Stimulated activated CD4-positive, alpha-beta T cell treated with anti-CD3 and anti-CD28 coated beads, Interleukin-2, amount 100 ng/mL, for 24 hours (primary cell): ENCODE measurements at regions not wholly inside any gene's neighbourhood (a gene's known extent, or its start where the extent isn't known, plus 50 kb on each side); places are given as distances from the start of the nearest gene placed in this dataset.

Experiments
- DNase-seq, 2 donors: peaks; one replicate each; pipeline ENCODE4 v3.0.0-alpha.2; 2020

DNA sequence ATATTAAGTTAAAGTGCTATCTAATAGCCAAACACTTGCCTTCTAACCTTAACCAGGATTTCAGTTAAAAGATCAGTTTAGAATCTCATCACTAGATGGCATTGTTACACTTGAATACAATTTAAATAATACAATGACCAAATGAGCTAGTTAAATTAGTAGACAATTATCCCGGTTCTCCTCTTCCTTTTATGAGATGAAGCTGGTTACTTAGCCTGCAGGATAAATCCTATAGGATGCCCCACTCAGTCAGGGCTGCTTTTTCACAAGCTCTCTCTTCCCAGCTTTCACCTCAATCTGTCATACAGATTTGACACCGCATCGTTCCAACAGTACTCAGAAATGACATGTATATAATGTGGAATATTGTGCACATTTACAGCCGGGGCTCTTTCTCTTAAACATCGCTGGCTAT is 678.8 kb downstream of the KCNJ3 start:
- DNase-seq = no peak

DNA sequence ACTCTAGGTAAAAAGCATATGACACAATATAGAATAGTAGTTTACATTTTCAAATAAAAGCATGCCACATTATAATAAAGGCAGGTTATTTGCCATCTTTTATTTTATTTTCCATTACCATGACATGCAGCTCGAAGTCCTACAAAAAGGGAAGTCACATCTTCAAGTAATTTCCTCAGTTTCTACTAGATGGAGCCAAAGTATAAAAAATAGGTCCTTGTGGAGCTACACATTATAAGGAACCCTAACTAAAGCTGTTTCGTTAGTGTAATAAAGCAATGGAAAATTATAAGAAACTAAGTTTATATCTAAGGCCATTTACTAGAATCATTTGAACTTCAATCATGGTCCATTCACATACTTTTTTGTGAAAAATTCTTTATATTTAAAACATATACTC is 674.5 kb downstream of the KCNJ3 start:
- no peak for DNase-seq

DNA sequence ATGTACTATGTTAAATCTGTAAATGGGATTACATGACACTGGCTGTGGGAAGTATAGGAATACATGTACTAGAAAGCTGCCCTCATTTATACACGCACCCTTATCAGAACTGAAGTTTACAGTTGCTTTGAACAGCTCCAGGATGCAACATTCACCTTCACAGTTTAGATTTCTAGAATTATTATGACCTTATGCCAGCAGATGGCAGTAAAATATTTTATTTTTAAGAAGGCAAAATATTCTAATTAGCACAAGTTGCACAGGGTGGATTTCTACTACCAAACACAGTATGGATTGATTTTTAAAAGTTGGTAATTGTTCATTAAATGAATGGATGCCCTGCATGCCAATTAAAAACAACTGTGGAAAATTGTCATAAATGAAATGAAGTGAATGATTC is 670.4 kb downstream of the KCNJ3 start:
- DNase-seq = no peak

DNA sequence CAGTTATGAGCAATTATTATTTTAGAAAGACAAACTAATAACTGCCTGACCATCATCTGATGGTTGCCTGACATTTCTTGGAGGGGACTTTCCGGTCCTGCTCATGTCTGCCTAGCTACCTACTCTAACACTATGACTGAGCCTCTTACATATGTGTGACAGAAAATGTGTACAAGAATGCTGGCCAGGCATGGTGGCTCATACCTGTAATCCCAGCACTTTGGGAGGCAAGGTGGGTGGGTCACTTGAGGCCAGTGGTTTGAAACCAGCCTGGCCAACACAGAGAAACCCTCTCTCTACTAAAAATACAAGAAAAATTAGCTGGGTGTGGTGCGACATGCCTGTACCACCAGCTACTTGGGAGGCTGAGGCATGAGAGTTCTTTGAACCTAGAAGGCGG is 666.3 kb downstream of the KCNJ3 start:
- no peak for DNase-seq

DNA sequence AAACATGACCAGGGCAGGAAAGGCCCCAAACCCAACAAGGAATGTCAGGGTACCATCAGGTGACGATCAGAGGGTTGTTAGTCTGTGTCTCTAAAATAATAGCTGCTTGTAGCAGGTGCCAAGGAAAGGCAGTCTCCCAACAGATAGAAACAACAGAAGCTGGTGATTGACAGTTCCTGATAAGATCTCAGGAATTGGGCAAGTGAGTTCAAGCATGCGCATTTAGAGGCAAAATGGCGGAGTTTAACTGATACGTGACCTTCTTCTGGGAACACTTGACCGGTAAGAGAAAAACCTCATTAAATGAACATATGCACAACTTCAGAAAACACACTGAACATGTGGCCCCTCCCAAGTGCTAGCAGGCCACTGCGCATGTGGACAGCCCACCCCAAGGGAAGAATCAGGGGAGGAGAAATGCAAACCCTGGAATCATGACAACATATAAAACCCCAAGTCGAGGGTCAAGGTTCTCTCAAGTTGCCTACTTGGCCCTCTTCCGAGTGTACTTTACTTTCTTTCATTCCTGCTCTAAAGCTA is 664.9 kb downstream of the KCNJ3 start:
- DNase-seq = no peak

DNA sequence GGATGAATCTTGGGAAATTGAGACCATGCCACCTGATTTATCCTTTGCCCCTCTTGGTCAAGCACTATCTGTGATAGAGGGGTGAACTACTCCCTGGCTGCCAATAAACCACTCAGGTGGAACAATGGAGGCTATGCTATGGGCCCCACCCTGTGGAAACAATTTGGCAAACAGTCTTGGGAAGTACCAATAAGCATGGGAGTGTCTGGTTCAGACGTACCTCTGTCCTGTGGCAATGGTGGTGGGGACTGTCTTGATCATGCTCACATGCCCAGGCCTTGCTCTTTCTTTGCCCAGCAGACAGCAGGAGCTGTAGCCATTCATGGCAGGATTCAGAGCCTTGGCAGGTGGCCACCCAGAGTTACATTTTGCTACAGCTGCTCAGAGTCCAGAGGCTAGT is 658.7 kb downstream of the KCNJ3 start:
- DNase-seq = no peak

DNA sequence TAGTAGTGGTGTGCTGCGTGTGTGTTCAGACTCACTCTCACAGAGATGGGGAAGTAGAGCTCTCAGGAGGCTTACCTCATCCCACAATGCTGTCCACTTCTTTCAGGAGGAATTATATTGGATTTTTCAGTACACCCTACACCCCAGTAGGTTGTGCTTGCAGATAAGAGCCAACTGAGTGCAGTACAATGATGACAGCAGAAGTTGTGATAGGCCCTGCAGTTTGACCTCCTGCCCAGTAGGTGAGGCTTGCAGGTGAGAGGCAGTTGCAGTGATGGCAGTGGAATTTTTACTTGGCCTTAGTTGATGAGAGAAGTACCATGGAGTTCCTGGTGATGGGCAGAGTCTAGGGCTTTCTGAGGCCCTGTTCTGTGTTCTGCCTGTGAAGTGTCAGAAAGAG is 657.8 kb downstream of the KCNJ3 start:
- DNase-seq = no peak

DNA sequence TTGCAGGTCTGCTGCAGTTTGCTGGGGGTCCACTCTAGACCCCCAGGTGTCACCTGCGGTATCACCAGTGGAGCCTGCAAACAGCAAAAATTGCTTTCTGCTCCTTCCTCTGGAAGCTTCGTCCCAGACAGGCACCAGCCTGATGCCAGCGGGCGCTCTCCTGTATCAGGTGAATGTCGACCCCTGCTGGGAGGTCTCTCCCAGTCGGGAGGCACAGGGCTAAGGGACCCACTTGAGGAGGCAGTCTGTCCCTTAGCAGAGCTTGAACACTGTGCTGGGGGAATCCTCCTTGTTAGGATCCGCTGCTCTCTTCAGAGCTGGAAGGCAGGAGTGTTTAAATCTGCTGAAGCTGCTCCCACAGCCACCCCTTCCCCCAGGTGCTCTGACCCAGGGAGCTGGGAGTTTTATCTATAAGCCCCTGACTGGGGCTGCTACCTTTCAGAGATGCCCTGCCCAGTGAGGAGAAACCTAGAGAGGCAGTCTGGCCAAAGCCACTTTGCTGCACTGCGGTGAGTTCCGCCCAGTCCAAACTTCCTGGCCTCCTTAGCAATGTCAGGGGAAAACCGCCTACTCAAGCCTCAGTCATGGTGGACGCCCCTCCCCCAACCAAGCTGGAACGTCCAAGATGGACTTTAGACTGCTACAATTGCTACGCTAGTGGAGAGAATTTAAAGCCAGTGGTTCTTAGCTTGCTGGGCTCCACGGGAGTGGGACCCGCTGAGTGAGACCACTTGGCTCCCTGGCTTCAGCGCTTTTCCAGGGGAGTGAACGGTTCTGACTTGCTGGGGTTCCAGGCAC is 652.5 kb downstream of the KCNJ3 start:
- no peak for DNase-seq

DNA sequence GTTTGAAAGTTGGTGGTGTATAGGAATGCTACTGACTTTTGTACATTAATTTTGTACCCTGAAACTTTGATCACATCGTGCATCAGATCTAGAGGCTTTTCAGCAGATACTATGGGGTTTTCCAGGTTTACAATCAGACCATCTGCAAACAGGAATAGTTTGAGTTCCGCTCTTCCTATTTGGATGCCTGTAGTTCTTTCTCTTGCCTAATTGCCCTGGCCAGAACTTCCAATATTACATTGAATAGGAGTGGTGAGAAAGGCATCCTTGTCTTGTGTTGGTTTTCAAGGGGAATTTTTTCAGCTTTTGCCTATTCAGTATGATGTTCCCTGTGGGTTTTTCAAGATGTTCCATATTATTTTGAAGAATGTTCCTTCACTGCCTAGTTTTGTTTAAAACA is 633.5 kb downstream of the KCNJ3 start:
- DNase-seq = no peak

DNA sequence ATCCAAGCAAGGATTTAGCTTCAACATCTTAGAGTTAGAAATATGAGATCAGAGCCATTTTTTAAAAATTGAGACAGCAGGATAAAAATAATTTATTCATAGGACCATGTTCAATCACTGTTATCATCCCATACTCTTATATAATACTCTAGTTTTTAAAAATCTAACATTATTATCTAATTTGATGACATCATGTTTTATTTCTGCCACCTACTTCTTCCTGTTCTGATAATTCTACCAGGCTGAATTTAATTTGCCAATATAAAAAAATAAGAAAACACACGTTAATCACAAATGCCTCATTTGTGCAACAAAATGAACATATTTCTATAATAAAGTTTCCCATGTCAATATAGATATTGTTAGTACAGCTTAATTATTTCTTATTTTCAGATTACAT is 621.7 kb downstream of the KCNJ3 start:
- no peak for DNase-seq

DNA sequence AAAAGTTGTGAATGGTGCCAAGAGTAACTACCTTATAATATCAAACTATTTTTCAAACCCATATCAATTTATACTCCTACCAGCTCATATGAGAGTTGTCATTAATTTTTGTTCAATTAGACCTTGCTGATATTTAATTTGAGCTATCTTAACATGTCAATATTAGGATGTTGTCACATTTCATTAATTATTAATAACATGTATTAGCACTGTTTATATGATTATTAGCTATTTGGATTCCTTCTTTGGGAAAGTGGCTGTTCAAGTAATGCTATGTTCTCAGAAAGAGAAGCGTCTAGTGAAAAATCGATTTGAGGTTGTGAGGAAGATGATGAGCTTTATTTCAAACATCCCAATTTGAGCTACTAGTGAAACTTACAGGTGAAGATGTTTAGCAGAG is 620.2 kb downstream of the KCNJ3 start:
- DNase-seq = no peak

DNA sequence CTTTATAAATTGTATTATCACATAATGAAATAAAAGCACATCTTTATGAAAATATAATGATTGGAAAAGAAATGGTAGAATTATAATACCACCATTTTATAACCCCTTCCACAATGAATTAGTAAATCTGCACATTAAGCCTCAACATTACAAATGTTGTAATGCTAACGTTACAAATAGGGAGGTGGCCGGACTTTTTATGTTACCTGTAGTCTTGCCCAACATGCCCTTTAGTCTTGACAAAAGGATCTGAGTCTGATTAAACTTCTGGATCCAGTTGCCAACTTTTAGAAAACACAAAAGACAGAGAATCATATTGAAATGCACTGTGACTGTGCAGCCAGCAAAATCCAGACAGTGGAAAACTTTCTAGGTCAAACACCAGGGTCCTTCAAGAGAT is 617.3 kb downstream of the KCNJ3 start:
- no peak for DNase-seq

DNA sequence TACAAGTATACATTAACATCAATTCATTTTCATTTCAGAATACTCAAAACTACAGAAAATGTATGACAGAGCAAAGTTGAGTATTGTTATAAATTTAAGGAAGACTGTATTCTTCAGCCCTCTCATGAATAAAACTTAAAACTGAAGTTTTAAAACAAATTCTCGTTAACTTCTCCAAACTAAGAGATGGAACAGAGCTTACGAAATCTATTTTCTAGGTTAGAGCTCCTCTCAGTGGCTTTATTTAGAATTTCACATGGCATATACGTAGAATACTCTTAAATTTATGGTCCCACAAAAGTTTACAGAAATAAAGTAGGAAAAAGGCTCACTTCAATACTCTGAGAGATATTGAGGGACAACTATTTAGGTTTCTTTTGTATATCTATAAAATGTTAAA is 612.1 kb downstream of the KCNJ3 start:
- no peak for DNase-seq

DNA sequence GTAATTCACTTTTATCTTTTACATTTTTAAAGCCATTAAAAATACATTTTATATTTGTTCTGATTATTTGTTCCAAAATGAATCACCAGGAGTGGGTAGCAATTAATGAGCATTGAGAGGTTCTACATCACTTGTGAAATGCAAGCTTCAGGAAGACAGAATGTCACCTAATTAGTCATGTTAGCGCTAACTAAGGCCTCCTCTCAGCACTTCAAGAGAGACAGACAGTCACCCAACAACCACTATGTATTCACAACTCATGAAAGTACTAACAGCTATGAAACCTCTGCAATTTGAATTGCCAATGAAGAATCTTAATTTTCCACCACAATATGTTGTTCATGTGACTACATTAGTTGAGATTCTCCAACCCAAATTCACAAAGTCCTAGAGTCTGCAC is 611.0 kb downstream of the KCNJ3 start:
- no peak for DNase-seq

DNA sequence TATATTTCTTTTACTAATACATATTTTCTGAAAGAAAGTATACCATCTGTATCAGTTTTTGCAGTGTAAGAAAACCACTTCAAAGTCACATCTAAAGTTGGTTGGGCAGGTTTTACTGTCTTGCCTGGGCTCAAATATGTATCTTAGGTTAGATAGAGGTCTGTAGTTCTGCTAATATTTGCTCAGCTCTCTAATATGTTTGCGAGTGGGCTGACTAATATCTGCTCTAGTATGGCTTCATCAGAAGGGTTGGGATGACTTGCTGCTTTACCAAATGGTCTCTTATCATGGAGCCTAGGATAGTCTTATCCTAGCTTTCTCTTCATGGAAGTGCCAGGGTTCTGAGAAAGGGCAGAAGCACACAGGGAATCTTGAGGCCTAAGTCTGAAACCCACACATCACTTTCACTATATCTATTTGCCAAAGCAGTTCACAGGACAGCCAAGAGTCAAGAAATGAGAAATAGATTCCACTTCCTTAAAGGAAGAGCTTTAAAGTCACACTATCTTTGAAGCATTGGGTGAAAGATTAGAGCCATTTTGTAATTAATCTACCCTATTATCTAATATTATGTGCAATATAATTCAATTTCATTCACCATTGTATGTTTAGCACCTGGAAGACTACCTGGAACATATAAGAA is 610.0 kb downstream of the KCNJ3 start:
- no peak for DNase-seq

DNA sequence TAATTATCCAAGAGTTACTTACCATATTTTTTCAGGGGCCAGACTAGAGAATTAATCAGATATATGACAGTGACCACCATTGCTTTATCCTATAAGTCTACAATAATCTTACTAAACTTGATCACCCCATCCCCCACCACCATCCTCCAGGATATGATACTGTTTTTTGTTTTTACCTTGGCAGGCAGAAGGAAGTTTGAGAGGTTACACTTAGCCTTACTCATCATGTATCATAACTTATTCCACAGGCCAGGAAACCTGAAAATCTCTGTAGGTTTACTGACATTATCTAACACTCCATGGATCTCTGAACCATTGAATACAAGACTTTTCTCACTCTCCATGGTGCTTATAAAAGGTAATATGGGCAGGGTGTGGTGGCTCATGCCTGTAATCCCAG is 602.7 kb downstream of the KCNJ3 start:
- no peak for DNase-seq

DNA sequence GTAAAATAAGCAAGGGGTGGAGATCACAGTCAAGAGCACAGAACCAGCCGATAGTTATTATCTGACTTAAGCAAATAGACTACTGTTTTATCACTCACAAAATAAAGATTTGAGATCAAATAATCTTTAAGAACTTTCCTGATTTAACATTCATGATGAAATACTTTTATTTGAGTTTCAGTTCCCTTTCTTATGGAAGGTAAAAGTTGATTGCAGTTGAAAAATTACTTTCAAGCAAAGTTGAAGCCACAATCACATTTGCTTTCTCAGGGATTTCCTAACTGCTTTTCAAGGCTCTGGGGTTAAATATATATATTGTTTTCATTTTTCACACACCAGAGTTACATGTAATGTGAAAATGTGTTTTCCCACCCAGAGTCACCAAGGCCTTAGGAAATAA is 599.5 kb downstream of the KCNJ3 start:
- DNase-seq = no peak

DNA sequence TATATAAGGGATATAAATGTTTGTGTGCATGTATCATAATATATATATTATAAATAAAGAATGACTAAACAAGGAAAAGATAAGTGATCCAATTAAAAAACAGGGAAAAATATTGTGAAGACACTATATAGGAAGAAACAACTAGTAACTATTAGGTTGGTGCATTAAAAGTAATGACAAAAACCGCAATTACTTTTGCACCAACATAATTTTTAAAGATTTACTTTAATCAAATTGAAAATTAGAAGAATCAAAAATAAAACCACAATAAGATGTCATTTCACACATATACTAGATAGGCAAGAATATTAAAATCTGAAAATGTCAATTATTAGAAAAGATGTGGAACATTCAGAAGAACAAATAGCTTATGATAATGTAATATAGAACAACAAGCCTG is 595.9 kb downstream of the KCNJ3 start:
- DNase-seq = no peak

DNA sequence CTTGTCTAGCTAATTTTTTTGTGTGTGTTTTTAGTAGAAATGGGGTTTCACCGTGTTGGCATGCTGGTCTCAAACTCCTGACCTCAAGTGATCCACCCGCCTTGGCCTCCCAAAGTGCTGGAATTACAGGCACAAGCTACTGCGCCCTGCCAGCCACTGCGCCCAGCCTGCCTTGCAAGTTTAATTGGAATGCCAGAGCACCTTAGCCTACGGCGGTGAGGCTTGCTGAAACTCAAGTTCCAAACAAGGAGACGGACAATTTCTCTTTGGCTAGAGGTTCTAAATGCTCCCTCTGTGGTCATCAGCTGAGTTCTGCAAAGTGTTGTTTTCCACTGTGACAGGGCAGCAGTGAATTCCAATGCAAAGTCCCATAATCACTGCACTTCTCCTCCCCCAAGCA is 583.4 kb downstream of the KCNJ3 start:
- DNase-seq = no peak

DNA sequence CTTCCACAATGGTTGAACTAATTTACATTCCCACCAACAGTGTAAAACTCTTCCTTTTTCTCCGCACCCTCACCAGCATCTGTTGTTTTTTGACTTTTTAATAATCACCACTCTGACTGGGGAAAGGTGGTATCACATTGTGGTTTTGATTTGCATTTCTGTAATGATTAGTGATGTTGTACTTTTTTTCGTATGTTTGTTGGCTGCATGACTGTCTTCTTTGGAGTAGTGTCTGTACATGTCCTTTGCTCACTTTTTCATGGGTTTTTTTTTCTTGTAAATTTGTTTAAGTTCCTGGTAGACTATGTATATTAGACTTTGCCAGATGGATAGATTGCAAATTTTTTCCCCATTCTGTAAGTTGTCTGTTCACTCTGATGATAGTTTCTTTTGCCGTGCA is 574.8 kb downstream of the KCNJ3 start:
- DNase-seq = no peak

DNA sequence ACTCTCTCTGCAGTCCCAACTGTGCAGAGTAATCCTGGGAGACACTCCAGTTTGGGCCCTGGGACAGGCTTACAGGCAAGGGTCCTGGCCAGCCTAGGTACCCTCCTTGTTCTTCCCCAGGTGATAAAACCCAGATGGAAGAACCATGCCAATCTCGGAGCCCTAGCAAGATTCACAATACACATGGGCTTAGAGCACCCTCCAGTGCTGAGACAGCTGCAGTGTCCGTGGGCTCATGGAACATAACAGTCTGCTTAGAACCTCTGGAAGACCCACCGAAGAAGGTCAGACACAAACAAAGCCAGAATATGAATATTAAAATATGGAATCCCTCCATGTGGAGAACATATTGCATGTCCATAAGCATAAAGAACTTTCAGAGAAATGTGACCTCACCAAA is 568.1 kb downstream of the KCNJ3 start:
- DNase-seq = no peak

DNA sequence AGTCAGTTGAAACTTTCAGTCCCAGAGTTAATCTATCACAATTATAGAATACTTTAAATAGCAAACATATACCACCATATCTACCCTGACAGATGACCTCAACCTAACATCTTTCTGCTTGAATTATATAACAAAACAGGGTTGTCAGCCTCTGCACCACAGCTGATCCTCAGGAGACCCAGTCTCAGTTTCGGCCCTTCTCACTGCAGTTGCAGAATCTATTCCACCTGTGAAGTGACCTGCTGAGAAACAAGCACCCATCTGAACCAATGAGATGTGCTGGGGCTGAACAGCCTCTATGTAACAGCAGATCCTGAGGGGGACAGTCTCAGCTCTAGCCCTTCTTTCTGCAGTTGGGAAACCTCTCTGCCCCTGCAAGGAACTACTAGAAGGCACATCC is 567.6 kb downstream of the KCNJ3 start:
- DNase-seq = no peak

DNA sequence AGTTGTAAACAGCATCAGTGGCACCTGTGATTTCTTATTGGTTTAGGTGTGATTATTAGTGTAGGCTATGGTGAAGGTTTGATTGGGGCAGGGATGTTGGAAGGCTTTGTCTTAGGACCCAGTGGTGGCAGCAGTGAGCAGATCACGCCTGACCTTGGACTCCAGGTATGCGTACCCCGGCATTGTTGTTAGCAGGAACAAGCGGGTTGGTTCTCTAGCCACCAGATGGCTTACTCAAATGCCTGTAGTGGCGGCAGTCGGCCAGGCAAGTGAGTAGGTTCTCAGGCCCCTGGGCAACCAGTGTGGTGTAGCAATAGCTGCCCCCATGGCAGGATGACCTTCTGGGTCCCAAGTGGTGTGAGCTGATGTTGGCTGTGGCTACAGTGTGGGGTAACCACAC is 558.3 kb downstream of the KCNJ3 start:
- DNase-seq = no peak

DNA sequence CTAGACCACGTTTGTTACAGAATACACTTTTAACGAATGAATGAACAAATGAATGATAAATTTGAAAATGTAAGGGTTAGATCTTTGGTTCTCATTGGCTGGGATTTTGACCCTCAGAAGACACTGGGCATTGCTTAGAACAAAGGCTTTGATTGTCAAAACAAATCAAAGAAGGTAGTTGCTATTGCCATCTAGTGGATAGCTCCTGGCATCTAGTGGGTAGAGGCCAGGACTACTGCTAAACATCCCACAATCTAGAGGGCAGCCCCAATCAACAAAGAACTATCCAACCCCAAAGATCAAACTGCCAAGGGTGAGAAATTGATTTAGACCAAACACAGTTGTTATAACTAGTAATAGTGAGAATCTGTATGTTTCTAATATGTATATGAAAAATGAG is 552.3 kb downstream of the KCNJ3 start:
- no peak for DNase-seq

DNA sequence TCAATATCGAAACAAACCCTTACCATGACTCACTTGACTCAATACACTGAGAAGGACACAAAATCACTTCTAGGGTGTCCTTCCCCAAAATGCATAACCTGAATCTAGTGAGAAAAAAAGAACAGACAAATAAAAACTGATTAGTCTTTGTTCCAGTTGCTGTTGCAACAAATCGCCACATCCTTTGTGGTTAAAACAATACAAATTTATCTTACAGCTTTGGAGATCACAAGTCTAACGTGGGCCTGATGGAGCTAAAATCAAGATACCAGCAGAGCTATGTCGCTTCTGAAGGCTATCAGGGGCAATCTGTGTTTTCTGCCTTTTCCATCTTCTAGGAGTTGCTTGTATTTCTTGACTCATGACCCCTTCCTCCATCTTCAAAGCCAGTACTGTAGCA is 541.7 kb downstream of the KCNJ3 start:
- no peak for DNase-seq
